ENCODE measurements at regions not wholly inside any gene's neighbourhood (a gene's known extent, or its start where the extent isn't known, plus 50 kb on each side); places are given as distances from the start of the nearest gene placed in this dataset.

- no peak overlapping the region for H3K4me3 ChIP-seq (ENCODE audit: low read depth, low read length)
- no peak for TF ChIP-seq CTCF (IDR thresholded peaks at IDR 0.05; ENCODE audit: insufficient read depth, low read depth, low read length, missing control alignments)
- DNase-seq (ENCODE audit: low read depth) = no peak
Observed at GRCh38 chr9:13721481-13722235, 442.2 kb upstream of the MPDZ start.

- no peak for TF ChIP-seq CTCF (IDR thresholded peaks at IDR 0.05; ENCODE audit: insufficient read depth, low read depth, low read length, missing control alignments)
- DNase-seq (ENCODE audit: low read depth) = no peak
- H3K4me3 ChIP-seq (ENCODE audit: low read depth, low read length) = no peak overlapping the region
Observed at GRCh38 chr9:13719981-13720676, 440.6 kb upstream of the MPDZ start.

GRCh38 chr9:13719446-13719845 lies 440.0 kb upstream of the MPDZ start:
- no peak for DNase-seq (ENCODE audit: low read depth)
- no peak for TF ChIP-seq CTCF (IDR thresholded peaks at IDR 0.05; ENCODE audit: insufficient read depth, low read depth, low read length, missing control alignments)
- H3K4me3 ChIP-seq (ENCODE audit: low read depth, low read length) = no peak overlapping the region

GRCh38 chr9:13718539-13718938 lies 439.0 kb upstream of the MPDZ start:
- DNase-seq (ENCODE audit: low read depth) = no peak
- no peak overlapping the region for H3K4me3 ChIP-seq (ENCODE audit: low read depth, low read length)
- TF ChIP-seq CTCF (IDR thresholded peaks at IDR 0.05; ENCODE audit: insufficient read depth, low read depth, low read length, missing control alignments) = no peak

GRCh38 chr9:13718086-13718485 lies 438.6 kb upstream of the MPDZ start:
- no peak for DNase-seq (ENCODE audit: low read depth)
- no peak for TF ChIP-seq CTCF (IDR thresholded peaks at IDR 0.05; ENCODE audit: insufficient read depth, low read depth, low read length, missing control alignments)
- H3K4me3 ChIP-seq (ENCODE audit: low read depth, low read length) = no peak overlapping the region

- no peak overlapping the region for H3K4me3 ChIP-seq (ENCODE audit: low read depth, low read length)
- TF ChIP-seq CTCF (IDR thresholded peaks at IDR 0.05; ENCODE audit: insufficient read depth, low read depth, low read length, missing control alignments) = no peak
- no peak for DNase-seq (ENCODE audit: low read depth)
Observed at GRCh38 chr9:13717322-13718054, 438.0 kb upstream of the MPDZ start.
